Upper lobe of left lung (tissue), 4 donors: ENCODE measurements at regions not wholly inside any gene's neighbourhood (a gene's known extent, or its start where the extent isn't known, plus 50 kb on each side); places are given as distances from the start of the nearest gene placed in this dataset.
"Not testable (repeated sequence)": the region's sequence is repeated elsewhere in the genome, so short reads cannot be mapped to it uniquely, and the experiment has no call there.

Experiments
- EP300 ChIP-seq, 4 donors: sonication (generic); formaldehyde crosslinking; IDR thresholded peaks; one replicate each; pipeline ENCODE4 v1.5.1; 2017; ENCODE audit warnings: antibody characterized with exemption in 4 of 4, control low read depth in 2 of 4
- POLR2A ChIP-seq, 4 donors: fragments of 450-650 bp; IDR thresholded peaks; one replicate each; pipeline ENCODE4 v1.5.1; 2016 to 2017; ENCODE audit warnings: antibody characterized with exemption in 4 of 4, mild to moderate bottlenecking in 2 of 4
- POLR2AphosphoS5 ChIP-seq, 2 donors: sonication (generic); formaldehyde crosslinking; IDR thresholded peaks; one replicate each; pipeline ENCODE4 v1.5.1; 2017; ENCODE audit warnings: antibody characterized with exemption in 2 of 2
- TF ChIP-seq, protein P1 (sequence below), 6 experiments: fragments of 450-650 bp in 4 of 6; fragments of 200-600 bp in 2 of 6; sonication (generic) in 2 of 6; IDR thresholded peaks; one replicate each; pipeline ENCODE4 v1.5.1; 2016 to 2019; ENCODE audit warnings: antibody characterized with exemption in 6 of 6

DNA sequence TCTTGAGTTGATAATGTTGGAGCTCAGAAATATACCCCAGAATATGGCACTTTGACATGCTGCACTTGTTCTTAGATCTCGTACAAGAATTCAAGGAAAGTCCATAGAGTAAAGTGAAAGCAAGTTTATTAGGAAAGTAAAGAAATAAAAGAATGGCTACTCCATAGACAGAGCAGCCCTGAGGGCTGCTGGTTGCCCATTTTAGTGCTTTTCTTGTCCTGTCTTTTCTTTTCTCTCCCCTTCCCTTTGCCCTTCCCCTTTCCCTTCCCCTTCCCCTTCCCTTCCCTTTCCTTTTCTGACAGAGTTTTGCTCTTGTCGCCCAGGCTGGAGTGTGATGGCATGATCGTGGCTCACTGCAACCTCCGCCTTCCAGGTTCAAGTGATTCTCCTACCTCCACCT is 283.4 kb upstream of the SEMA6A start:
- TF ChIP-seq, protein P1, sequence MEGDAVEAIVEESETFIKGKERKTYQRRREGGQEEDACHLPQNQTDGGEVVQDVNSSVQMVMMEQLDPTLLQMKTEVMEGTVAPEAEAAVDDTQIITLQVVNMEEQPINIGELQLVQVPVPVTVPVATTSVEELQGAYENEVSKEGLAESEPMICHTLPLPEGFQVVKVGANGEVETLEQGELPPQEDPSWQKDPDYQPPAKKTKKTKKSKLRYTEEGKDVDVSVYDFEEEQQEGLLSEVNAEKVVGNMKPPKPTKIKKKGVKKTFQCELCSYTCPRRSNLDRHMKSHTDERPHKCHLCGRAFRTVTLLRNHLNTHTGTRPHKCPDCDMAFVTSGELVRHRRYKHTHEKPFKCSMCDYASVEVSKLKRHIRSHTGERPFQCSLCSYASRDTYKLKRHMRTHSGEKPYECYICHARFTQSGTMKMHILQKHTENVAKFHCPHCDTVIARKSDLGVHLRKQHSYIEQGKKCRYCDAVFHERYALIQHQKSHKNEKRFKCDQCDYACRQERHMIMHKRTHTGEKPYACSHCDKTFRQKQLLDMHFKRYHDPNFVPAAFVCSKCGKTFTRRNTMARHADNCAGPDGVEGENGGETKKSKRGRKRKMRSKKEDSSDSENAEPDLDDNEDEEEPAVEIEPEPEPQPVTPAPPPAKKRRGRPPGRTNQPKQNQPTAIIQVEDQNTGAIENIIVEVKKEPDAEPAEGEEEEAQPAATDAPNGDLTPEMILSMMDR (IDR thresholded peaks at IDR 0.05), result not testable (repeated sequence)
- not testable (repeated sequence) for TF ChIP-seq POLR2A, EP300, POLR2AphosphoS5 (IDR thresholded peaks at IDR 0.05)
